ENCODE measurements at regions not wholly inside any gene's neighbourhood (a gene's known extent, or its start where the extent isn't known, plus 50 kb on each side); places are given as distances from the start of the nearest gene placed in this dataset.
"Not testable (repeated sequence)": the region's sequence is repeated elsewhere in the genome, so short reads cannot be mapped to it uniquely, and the experiment has no call there.

DNA sequence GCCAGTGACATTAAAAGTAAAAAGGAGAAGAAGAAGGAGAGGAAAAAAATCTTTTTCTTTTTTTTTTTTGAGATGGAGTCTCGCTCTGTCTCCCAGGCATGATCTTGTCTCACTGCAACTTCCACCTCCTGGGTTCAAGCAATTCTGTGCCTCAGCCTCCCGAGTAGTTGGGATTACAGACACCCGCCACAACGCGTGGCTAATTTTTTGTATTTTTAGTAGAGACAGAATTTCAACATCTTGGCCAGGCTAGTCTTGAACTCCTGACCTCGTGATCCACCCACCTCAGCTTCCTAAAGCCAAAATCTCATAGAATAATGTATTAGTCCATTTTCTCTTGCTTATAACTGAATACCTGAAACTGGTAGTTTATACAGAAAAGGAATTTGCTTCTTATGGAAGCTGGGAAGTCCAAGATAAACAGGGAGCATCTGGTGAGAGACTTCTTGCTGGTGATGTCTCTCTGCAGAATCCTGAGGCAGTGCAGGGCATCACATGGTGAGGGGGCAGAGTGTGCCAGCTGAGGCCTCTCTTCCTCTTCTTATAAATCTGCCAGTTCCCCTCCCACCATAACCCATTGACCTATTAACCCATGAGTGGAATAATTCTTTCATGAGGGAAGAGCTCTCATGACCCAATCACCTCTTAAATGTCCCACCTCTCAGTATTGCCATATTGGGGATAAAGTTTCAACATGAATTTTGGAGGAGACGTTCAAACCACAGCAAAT lies 466.3 kb downstream of the GADD45G start:
- DNase-seq (ENCODE audit: low read depth in 2 of 2), result no peak
- TF ChIP-seq, protein P1, sequence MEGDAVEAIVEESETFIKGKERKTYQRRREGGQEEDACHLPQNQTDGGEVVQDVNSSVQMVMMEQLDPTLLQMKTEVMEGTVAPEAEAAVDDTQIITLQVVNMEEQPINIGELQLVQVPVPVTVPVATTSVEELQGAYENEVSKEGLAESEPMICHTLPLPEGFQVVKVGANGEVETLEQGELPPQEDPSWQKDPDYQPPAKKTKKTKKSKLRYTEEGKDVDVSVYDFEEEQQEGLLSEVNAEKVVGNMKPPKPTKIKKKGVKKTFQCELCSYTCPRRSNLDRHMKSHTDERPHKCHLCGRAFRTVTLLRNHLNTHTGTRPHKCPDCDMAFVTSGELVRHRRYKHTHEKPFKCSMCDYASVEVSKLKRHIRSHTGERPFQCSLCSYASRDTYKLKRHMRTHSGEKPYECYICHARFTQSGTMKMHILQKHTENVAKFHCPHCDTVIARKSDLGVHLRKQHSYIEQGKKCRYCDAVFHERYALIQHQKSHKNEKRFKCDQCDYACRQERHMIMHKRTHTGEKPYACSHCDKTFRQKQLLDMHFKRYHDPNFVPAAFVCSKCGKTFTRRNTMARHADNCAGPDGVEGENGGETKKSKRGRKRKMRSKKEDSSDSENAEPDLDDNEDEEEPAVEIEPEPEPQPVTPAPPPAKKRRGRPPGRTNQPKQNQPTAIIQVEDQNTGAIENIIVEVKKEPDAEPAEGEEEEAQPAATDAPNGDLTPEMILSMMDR (IDR thresholded peaks at IDR 0.05; ENCODE audit: low read depth, low read length), result no peak
- H3K4me3 ChIP-seq (replicated peaks in 1 of 2; ENCODE audit: low read depth in 2 of 2, low read length in 2 of 2), result no peak overlapping the region

DNA sequence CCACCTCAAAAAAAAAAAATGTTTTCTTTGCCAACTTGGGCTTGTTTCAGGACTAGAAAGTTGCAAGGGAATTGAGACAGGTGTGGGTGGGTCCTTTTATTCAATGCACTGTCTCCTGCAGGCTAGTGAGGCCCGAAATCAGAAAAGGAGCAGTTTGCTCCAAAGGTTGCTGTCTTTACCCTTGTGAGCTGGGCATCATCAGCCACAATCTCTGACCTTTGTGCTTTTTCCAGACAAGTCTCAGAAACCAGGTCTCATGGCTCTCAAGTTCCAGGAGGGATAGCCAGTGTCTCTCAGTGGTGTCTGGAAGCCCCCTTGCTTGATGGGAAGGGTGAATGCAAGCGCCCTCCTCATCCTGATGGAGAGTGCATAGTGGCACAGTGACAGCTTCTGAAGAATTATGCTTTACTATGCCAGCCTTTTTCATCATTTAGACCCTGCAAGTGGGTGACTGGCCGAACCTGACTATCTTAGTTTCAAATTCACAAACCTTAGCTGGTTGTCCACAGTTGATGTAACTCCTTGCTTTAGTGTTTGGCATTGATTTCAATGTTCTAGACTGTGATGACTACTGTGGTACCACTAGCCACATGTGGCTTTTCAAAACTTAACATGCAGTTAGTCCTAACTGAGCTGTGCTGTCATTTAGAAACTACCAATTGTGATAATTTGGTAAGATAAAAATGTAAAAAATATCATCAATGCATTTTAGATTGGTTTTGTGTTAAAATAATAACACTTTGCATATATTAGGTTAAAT lies 468.6 kb downstream of the GADD45G start:
- TF ChIP-seq, protein P1 (IDR thresholded peaks at IDR 0.05; ENCODE audit: low read depth, low read length), result no peak
- DNase-seq (ENCODE audit: low read depth in 2 of 2), result no peak
- no peak overlapping the region for H3K4me3 ChIP-seq (replicated peaks in 1 of 2; ENCODE audit: low read depth in 2 of 2, low read length in 2 of 2)

DNA sequence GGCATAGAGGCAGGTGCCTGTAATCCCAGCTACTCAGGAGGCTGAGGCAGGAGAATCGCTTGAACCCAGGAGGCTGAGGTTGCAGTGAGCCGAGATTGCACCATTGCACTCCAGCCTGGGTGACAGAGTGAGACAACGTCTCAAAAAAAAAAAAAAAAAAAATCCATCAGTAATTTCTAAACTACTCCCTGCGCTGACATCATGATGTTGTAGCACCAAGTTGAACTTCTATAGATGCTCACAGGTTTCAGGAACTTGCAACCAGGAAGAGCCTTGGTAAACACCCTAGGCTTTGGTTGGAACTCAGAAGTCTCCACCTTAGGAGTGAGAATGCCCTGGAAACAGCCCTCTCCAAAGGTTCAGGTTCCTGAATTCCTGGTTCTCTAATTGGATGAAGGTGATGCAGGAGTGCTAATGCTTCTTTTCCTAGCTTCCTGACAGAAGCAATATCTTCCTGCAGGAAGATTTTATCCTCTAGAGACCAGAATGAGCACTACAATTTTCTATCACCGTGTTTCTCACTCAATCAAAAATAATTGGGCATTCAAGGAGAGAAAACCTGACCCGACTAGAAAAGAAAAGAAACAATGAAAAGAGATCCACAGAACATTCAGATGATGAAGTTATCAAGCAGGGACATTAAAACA lies 469.6 kb downstream of the GADD45G start:
- H3K4me3 ChIP-seq (replicated peaks in 1 of 2; ENCODE audit: low read depth in 2 of 2, low read length in 2 of 2), result no peak overlapping the region
- DNase-seq (ENCODE audit: low read depth in 2 of 2), result no peak

DNA sequence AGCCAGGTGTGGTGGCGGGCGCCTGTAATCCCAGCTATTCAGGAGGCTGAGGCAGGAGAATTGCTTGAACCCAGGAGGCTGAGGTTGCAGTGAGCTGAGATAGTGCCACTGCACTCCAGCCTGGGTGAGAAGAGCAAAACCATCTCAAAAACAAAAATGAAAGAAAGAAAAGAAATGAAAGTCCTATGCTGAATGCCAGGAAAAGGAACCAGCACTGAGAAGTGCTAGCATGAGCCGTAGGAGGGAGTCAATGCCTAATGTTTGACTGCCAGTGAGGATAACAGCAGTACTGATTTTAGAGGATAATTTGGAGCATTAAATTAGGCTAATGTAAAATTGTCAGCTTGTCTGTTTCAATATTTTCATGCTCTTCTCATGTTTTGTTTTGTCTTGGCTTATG lies 472.8 kb downstream of the GADD45G start:
- DNase-seq (ENCODE audit: low read depth in 2 of 2); H3K4me3 ChIP-seq (replicated peaks in 1 of 2; ENCODE audit: low read depth in 2 of 2, low read length in 2 of 2): not testable (repeated sequence)

More for the DNA sequence above, 469.6 kb downstream of the GADD45G start:
- TF ChIP-seq, protein P1 (IDR thresholded peaks at IDR 0.05; ENCODE audit: low read depth, low read length), result no peak

DNA sequence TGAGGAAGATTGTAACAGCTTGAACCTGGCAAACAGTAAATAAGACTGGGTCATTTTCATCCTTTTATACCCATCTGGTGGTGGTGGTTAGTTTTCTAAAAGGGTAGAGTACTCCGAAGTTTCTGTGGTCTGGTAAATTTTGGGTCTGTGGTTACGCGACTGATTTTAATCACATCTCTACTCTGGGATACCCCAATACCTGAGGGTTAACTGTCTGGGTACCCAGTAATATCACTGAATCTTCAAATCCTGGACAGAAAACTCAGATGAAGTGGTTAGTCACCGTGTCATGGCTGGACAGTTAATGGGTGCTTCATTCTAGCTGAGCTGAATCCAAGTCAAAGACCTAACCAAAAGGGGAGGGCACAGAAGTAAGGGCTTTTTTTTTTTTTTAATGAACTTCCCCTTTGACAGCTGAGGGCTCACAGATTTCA lies 474.2 kb downstream of the GADD45G start:
- DNase-seq (ENCODE audit: low read depth in 2 of 2), result no peak
- H3K4me3 ChIP-seq (replicated peaks in 1 of 2; ENCODE audit: low read depth in 2 of 2, low read length in 2 of 2), result no peak overlapping the region
- TF ChIP-seq, protein P1 (IDR thresholded peaks at IDR 0.05; ENCODE audit: low read depth, low read length), result no peak

DNA sequence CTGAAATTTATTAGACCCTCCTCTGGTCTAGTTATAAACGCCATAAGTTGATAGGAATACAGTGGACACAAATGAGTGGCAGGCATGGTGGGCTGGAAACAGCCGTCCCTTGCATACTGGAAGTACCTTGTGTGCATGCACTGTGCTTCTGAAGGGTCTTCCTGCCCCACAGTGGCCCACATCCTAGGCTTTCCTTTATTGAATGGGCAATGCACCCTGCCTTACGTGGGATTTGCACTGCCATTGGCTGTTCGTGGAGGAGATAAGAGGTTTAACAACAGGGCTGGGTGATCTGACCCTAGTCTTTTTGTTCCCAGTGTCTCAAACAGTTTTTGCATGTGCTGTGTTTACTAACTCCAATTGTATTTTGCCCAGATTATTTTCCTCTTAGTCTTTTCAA lies 480.8 kb downstream of the GADD45G start:
- no peak for DNase-seq (ENCODE audit: low read depth in 2 of 2)

More for the DNA sequence above, 480.8 kb downstream of the GADD45G start:
- no peak overlapping the region for H3K4me3 ChIP-seq (replicated peaks in 1 of 2; ENCODE audit: low read depth in 2 of 2, low read length in 2 of 2)
- TF ChIP-seq, protein P1 (IDR thresholded peaks at IDR 0.05; ENCODE audit: low read depth, low read length), result no peak
